GM21717 (cell line): ENCODE measurements at regions not wholly inside any gene's neighbourhood (a gene's known extent, or its start where the extent isn't known, plus 50 kb on each side); places are given as distances from the start of the nearest gene placed in this dataset.

Source experiments
- ATAC-seq: cut with Tn5 transposase; IDR thresholded peaks from one replicate; pipeline ENCODE4 v1.9.1; 2021; ENCODE audit warnings: mild to moderate bottlenecking, moderate library complexity; ENCODE audit not compliant: unreplicated experiment

- no peak for ATAC-seq
Measured at GRCh38 chr3:117161816-117162215, 452.2 kb downstream of the TUSC7 start.

- no peak for ATAC-seq
Measured at GRCh38 chr3:117165176-117165575, 455.6 kb downstream of the TUSC7 start.

- no peak for ATAC-seq
Measured at GRCh38 chr3:117165601-117166051, 456.0 kb downstream of the TUSC7 start.

GRCh38 chr3:117168896-117169295 lies 459.3 kb downstream of the TUSC7 start:
- no peak for ATAC-seq

GRCh38 chr3:117170094-117170493 lies 460.5 kb downstream of the TUSC7 start:
- no peak for ATAC-seq

- ATAC-seq = no peak
Measured at GRCh38 chr3:117171124-117171523, 461.5 kb downstream of the TUSC7 start.

- no peak for ATAC-seq
Measured at GRCh38 chr3:117172426-117172825, 462.8 kb downstream of the TUSC7 start.

GRCh38 chr3:117181222-117181621 lies 471.6 kb downstream of the TUSC7 start:
- no peak for ATAC-seq

GRCh38 chr3:117184574-117184973 lies 475.0 kb downstream of the TUSC7 start:
- ATAC-seq = no peak

GRCh38 chr3:117191245-117191644 lies 481.7 kb downstream of the TUSC7 start:
- ATAC-seq = no peak

- ATAC-seq = no peak
Measured at GRCh38 chr3:117192888-117193287, 483.3 kb downstream of the TUSC7 start.

- ATAC-seq = no peak
Measured at GRCh38 chr3:117193390-117193789, 483.8 kb downstream of the TUSC7 start.

- no peak for ATAC-seq
Measured at GRCh38 chr3:117195034-117195433, 485.5 kb downstream of the TUSC7 start.

GRCh38 chr3:117200962-117201361 lies 491.4 kb downstream of the TUSC7 start:
- no peak for ATAC-seq

GRCh38 chr3:117201901-117202774 lies 492.6 kb downstream of the TUSC7 start:
- no peak for ATAC-seq

- ATAC-seq = no peak
Measured at GRCh38 chr3:117217355-117217754, 507.8 kb downstream of the TUSC7 start.

- no peak for ATAC-seq
Measured at GRCh38 chr3:117217760-117218316, 508.3 kb downstream of the TUSC7 start.

GRCh38 chr3:117218641-117219048 lies 509.1 kb downstream of the TUSC7 start:
- ATAC-seq = no peak

GRCh38 chr3:117219296-117219695 lies 509.7 kb downstream of the TUSC7 start:
- no peak for ATAC-seq

GRCh38 chr3:117226932-117227331 lies 517.4 kb downstream of the TUSC7 start:
- no peak for ATAC-seq

- ATAC-seq = no peak
Measured at GRCh38 chr3:117228466-117228865, 518.9 kb downstream of the TUSC7 start.

- no peak for ATAC-seq
Measured at GRCh38 chr3:117230924-117231323, 521.3 kb downstream of the TUSC7 start.
